NT2/D1 (cell line): ENCODE measurements at regions not wholly inside any gene's neighbourhood (a gene's known extent, or its start where the extent isn't known, plus 50 kb on each side); places are given as distances from the start of the nearest gene placed in this dataset.

Source experiments
- SUZ12 ChIP-seq: IDR thresholded peaks from 2 replicates; pipeline ENCODE4 v1.6.1; 2011; ENCODE audit not compliant: insufficient read length, insufficient read depth; ENCODE audit errors: extremely low read depth
- YY1 ChIP-seq: IDR thresholded peaks from 2 replicates; pipeline ENCODE4 v1.6.1; 2011; ENCODE audit not compliant: insufficient read length, insufficient read depth

DNA sequence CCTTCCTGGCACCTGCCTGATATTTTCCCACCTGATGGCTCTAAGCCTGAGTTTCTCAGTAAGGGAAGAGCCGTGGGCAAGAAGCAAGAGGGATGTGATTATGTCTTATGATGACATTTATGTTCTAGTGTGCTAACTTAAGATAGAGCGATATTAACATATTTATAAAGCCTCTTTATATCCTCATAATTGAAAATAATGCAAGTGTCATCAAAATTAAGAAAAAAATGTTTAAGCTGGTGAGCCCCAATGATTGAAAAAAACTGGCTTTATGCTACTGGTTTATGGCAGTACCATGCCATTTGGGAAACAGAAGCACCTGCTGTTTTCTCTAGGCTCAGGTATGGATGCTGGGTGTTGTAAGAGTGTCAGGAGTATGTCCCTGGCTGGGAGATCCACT lies 431.5 kb upstream of the TPM1 start:
- TF ChIP-seq YY1 (no peak), SUZ12 (no peak)
